OCI-LY1 (cell line): ENCODE measurements at regions not wholly inside any gene's neighbourhood (a gene's known extent, or its start where the extent isn't known, plus 50 kb on each side); places are given as distances from the start of the nearest gene placed in this dataset.

Experiments
- H2AFZ ChIP-seq: fragments of 200-600 bp; sonication (generic), shearing (Covaris generic); 2 replicates; pipeline ENCODE4 v1.6.0; 2014; ENCODE audit warnings: antibody characterized with exemption, mild to moderate bottlenecking, low read length
- H3F3A ChIP-seq: fragments of 200-600 bp; sonication (generic), shearing (Covaris generic); 2 replicates; pipeline ENCODE4 v1.6.0; 2014; ENCODE audit warnings: mild to moderate bottlenecking, antibody characterized with exemption, low read length, moderate library complexity; ENCODE audit not compliant: insufficient read depth
- H3K27ac ChIP-seq: fragments of 200-600 bp; sonication (generic); 2 replicates; pipeline ENCODE4 v1.5.1; 2014; ENCODE audit warnings: low read length, mixed run types, mild to moderate bottlenecking, low read depth; ENCODE audit not compliant: poor library complexity, severe bottlenecking
- H3K27me3 ChIP-seq: fragments of 200-600 bp; sonication (generic); 2 replicates; pipeline ENCODE4 v1.6.0; 2014; ENCODE audit warnings: antibody characterized with exemption, mild to moderate bottlenecking, low read length, moderate library complexity; ENCODE audit not compliant: insufficient read depth
- H3K36me3 ChIP-seq: fragments of 200-600 bp; sonication (generic); 2 replicates; pipeline ENCODE4 v1.6.1; 2014; ENCODE audit warnings: mild to moderate bottlenecking, antibody characterized with exemption, low read length, moderate library complexity, mixed read lengths; ENCODE audit not compliant: insufficient read depth
- H3K4me1 ChIP-seq: fragments of 200-600 bp; sonication (generic); 2 replicates; pipeline ENCODE4 v1.5.1; 2014; ENCODE audit warnings: mild to moderate bottlenecking, low read length, moderate library complexity; ENCODE audit not compliant: insufficient read depth, severe bottlenecking
- H3K4me2 ChIP-seq: fragments of 200-600 bp; sonication (generic), shearing (Covaris generic); 2 replicates; pipeline ENCODE4 v1.6.1; 2014; ENCODE audit warnings: low read length
- H3K4me3 ChIP-seq: fragments of 200-600 bp; sonication (generic); 2 replicates; pipeline ENCODE4 v1.5.1; 2014; ENCODE audit warnings: low read length, low read depth, mild to moderate bottlenecking, mixed read lengths; ENCODE audit not compliant: poor library complexity, severe bottlenecking
- H3K79me2 ChIP-seq: fragments of 200-600 bp; shearing (Covaris generic); 2 replicates; pipeline ENCODE4 v1.6.1; 2016; ENCODE audit warnings: mixed run types, low read length, mixed read lengths; ENCODE audit not compliant: insufficient read depth
- H3K9ac ChIP-seq: fragments of 200-600 bp; sonication (generic), shearing (Covaris generic); 2 replicates; pipeline ENCODE4 v1.6.1; 2014; ENCODE audit warnings: mild to moderate bottlenecking, low read length, mixed read lengths
- H3K9me2 ChIP-seq: fragments of 200-600 bp; sonication (generic), shearing (Covaris generic); 2 replicates; pipeline ENCODE4 v1.6.1; 2014; ENCODE audit warnings: low read depth, mild to moderate bottlenecking, low read length, mixed read lengths
- H3K9me3 ChIP-seq: fragments of 200-600 bp; shearing (Covaris generic); 2 replicates; pipeline ENCODE4 v1.6.1; 2014; ENCODE audit warnings: low read length, mixed read lengths
- H4K20me1 ChIP-seq: fragments of 200-600 bp; sonication (generic), shearing (Covaris generic); 2 replicates; pipeline ENCODE4 v1.6.0; 2016; ENCODE audit warnings: mild to moderate bottlenecking, low read length; ENCODE audit not compliant: insufficient read depth
- EZH2 ChIP-seq: fragments of 200-600 bp; sonication (generic), shearing (Covaris generic); IDR thresholded peaks from 2 replicates; pipeline ENCODE4 v1.8.0; 2017; ENCODE audit warnings: borderline replicate concordance, mixed run types, mild to moderate bottlenecking, antibody characterized with exemption, low read length, moderate library complexity, mixed read lengths
- TF ChIP-seq, protein P1 (sequence below): fragments of 200-600 bp; sonication (generic), shearing (Covaris generic); IDR thresholded peaks from 2 replicates; pipeline ENCODE4 v1.5.1; 2017; ENCODE audit warnings: mild to moderate bottlenecking, antibody characterized with exemption, low read length, moderate library complexity, mixed read lengths

DNA sequence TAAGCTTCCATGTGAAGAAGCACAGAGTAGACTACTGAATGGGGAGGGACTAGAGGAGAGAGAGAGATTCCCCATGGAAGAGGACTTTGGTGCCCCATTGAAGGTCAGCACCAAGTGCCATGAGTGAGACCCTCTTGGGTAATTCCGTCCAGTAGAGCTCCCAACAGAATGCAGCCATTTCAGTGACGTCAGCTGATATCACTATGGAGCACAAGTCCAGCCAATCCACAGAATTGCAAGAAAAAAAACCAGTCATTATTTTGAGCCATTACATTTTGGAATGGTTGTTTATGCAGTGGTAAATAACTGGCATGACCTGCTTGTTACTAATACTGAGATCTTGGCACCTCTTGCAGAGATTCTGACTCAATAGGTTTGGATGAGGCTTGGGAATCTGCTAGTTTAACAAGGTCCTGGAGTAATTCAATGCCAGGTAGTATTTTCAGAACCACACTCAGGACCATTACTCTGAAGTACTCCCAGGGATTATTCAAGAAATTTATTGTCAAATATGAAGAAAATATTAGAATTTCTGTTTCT lies 52.6 kb upstream of the SP8 start:
- H2AFZ ChIP-seq: no peak overlapping the region

GRCh38 chr7:20839987-20840386 lies 53.3 kb upstream of the SP8 start:
- H3K36me3 ChIP-seq: no peaks in the 10 kb centered on the region

More for the DNA sequence above, 52.6 kb upstream of the SP8 start:
- Histone ChIP-seq H3K4me1 (no peaks in the 10 kb centered on the region), H3K4me2 (no peak overlapping the region), H4K20me1 (no peaks in the 10 kb centered on the region), H3K79me2 (no peaks in the 10 kb centered on the region), H3K9me3 (no peaks in the 10 kb centered on the region), H3K9ac (no peak overlapping the region), H3K27me3 (no peaks in the 10 kb centered on the region), H3K36me3 (no peaks in the 10 kb centered on the region), H3K9me2 (no peaks in the 10 kb centered on the region), H3K27ac (no peak overlapping the region), H3F3A (no peaks in the 10 kb centered on the region), H3K4me3 (no peak overlapping the region)
- no peak for TF ChIP-seq EZH2
- TF ChIP-seq, protein P1, sequence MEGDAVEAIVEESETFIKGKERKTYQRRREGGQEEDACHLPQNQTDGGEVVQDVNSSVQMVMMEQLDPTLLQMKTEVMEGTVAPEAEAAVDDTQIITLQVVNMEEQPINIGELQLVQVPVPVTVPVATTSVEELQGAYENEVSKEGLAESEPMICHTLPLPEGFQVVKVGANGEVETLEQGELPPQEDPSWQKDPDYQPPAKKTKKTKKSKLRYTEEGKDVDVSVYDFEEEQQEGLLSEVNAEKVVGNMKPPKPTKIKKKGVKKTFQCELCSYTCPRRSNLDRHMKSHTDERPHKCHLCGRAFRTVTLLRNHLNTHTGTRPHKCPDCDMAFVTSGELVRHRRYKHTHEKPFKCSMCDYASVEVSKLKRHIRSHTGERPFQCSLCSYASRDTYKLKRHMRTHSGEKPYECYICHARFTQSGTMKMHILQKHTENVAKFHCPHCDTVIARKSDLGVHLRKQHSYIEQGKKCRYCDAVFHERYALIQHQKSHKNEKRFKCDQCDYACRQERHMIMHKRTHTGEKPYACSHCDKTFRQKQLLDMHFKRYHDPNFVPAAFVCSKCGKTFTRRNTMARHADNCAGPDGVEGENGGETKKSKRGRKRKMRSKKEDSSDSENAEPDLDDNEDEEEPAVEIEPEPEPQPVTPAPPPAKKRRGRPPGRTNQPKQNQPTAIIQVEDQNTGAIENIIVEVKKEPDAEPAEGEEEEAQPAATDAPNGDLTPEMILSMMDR: no peak

GRCh38 chr7:20846791-20847190 lies 60.1 kb upstream of the SP8 start:
- no peaks in the 10 kb centered on the region for H3F3A ChIP-seq
- no peak overlapping the region for H3K4me2 ChIP-seq
- no peaks in the 10 kb centered on the region for H3K9me2 ChIP-seq
- TF ChIP-seq, protein P1: no peak
- no peak for TF ChIP-seq EZH2
- no peak overlapping the region for H3K9ac ChIP-seq
- H3K4me1 ChIP-seq: no peaks in the 10 kb centered on the region
- H3K9me3 ChIP-seq: no peaks in the 10 kb centered on the region
- no peak overlapping the region for H2AFZ ChIP-seq
- no peaks in the 10 kb centered on the region for H3K36me3 ChIP-seq
- no peaks in the 10 kb centered on the region for H4K20me1 ChIP-seq
- H3K4me3 ChIP-seq: no peak overlapping the region
- H3K27me3 ChIP-seq: no peaks in the 10 kb centered on the region
- no peaks in the 10 kb centered on the region for H3K79me2 ChIP-seq
- H3K27ac ChIP-seq: no peak overlapping the region

More at GRCh38 chr7:20839987-20840386, 53.3 kb upstream of the SP8 start:
- Histone ChIP-seq H3K9me3 (no peaks in the 10 kb centered on the region), H3K27ac (no peak overlapping the region), H3K79me2 (no peaks in the 10 kb centered on the region), H3K9me2 (no peaks in the 10 kb centered on the region), H3K4me1 (no peaks in the 10 kb centered on the region), H3K27me3 (no peaks in the 10 kb centered on the region), H2AFZ (no peak overlapping the region), H3K9ac (no peak overlapping the region), H3K4me3 (no peak overlapping the region), H4K20me1 (no peaks in the 10 kb centered on the region), H3K4me2 (no peak overlapping the region), H3F3A (no peaks in the 10 kb centered on the region)
- no peak for TF ChIP-seq EZH2
- TF ChIP-seq, protein P1: no peak
